Astrocyte (in vitro differentiated cells and primary cell): ENCODE measurements at regions not wholly inside any gene's neighbourhood (a gene's known extent, or its start where the extent isn't known, plus 50 kb on each side); places are given as distances from the start of the nearest gene placed in this dataset.

Experiments used
- EZH2 ChIP-seq: IDR thresholded peaks from 2 replicates; pipeline ENCODE4 v1.6.1; 2012; ENCODE audit warnings: mild to moderate bottlenecking, low read length, inconsistent platforms; ENCODE audit not compliant: insufficient read depth
- TF ChIP-seq, protein P1 (sequence below): IDR thresholded peaks from 2 replicates; pipeline ENCODE4 v1.5.1; 2011; ENCODE audit warnings: low read depth, mild to moderate bottlenecking, inconsistent platforms, low read length, moderate library complexity; ENCODE audit not compliant: insufficient read depth

DNA sequence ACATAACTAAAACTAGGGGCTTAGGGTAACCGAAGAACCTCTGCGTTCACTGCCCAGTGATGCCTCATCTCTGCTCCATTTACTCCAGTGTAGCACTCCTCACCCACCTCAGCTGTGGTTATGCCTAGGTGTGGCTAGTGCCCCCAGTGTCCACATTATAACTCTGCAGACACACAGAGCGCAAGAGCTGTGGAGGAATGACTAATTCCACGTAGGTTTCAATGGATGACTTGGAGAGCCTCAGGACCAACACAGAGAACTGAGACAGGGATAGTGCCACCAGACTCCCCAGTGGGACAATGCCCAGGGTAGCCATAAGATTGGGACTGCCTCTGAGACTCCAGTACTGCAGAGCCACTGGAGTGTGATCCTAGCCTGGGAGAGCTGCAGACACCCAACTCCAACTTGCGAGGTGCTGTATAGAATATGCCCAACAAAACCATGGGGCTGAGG is 542.4 kb upstream of the DIPK2B start:
- TF ChIP-seq EZH2, result no peak
- TF ChIP-seq, protein P1, sequence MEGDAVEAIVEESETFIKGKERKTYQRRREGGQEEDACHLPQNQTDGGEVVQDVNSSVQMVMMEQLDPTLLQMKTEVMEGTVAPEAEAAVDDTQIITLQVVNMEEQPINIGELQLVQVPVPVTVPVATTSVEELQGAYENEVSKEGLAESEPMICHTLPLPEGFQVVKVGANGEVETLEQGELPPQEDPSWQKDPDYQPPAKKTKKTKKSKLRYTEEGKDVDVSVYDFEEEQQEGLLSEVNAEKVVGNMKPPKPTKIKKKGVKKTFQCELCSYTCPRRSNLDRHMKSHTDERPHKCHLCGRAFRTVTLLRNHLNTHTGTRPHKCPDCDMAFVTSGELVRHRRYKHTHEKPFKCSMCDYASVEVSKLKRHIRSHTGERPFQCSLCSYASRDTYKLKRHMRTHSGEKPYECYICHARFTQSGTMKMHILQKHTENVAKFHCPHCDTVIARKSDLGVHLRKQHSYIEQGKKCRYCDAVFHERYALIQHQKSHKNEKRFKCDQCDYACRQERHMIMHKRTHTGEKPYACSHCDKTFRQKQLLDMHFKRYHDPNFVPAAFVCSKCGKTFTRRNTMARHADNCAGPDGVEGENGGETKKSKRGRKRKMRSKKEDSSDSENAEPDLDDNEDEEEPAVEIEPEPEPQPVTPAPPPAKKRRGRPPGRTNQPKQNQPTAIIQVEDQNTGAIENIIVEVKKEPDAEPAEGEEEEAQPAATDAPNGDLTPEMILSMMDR, result peak; percentile 25
